ENCODE measurements at regions not wholly inside any gene's neighbourhood (a gene's known extent, or its start where the extent isn't known, plus 50 kb on each side); places are given as distances from the start of the nearest gene placed in this dataset.

- no peak overlapping the region for H3K4me3 ChIP-seq (ENCODE audit: low read depth, low read length)
- DNase-seq (ENCODE audit: low read depth) = no peak
- TF ChIP-seq, protein P1, sequence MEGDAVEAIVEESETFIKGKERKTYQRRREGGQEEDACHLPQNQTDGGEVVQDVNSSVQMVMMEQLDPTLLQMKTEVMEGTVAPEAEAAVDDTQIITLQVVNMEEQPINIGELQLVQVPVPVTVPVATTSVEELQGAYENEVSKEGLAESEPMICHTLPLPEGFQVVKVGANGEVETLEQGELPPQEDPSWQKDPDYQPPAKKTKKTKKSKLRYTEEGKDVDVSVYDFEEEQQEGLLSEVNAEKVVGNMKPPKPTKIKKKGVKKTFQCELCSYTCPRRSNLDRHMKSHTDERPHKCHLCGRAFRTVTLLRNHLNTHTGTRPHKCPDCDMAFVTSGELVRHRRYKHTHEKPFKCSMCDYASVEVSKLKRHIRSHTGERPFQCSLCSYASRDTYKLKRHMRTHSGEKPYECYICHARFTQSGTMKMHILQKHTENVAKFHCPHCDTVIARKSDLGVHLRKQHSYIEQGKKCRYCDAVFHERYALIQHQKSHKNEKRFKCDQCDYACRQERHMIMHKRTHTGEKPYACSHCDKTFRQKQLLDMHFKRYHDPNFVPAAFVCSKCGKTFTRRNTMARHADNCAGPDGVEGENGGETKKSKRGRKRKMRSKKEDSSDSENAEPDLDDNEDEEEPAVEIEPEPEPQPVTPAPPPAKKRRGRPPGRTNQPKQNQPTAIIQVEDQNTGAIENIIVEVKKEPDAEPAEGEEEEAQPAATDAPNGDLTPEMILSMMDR (IDR thresholded peaks at IDR 0.05; ENCODE audit: insufficient read depth, low read depth, low read length, missing control alignments) = no peak
These were observed 230.3 kb upstream of the ECI2 start for GRCh38 chr6:4365686-4366085.

DNA sequence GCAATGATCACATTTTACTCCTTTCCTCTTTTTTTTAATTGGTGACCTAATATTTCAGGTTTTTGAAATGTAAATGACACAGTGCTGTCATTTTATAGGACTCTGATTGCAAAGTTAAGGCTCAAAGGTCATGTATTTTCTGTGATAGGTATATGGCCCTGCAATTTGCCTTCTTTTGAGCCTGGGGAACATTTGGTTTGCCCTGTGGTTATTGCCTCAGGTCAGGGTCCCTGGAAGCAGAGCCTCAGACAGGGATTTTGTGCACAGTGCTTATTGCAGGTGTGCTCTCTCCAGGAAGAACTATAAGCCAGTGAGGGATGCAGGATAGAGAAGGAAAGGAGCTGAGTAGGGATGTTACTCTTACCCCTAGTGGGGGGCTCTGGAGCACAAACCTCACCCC lies 229.3 kb upstream of the ECI2 start:
- TF ChIP-seq, protein P1 (IDR thresholded peaks at IDR 0.05; ENCODE audit: insufficient read depth, low read depth, low read length, missing control alignments) = no peak
- DNase-seq (ENCODE audit: low read depth) = no peak
- no peak overlapping the region for H3K4me3 ChIP-seq (ENCODE audit: low read depth, low read length)

DNA sequence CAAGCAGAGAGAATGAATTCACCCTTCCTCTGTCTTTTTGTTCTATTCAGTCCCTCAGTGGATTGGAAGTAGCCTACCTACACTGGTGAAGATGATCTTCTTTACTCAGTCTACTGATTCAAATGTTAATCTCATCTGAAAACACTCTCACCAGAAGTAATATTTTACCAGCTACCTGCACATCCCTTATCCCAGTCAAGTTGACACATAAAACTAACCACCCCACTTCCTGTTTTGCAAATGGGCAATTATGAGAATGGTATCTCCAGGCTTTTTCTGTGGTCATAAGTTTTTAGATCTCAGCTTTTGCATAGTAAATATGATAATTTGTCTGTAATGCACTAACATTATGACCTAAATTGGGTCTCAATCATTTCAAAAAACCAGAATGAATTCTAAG lies 228.8 kb upstream of the ECI2 start:
- DNase-seq (ENCODE audit: low read depth) = no peak
- no peak overlapping the region for H3K4me3 ChIP-seq (ENCODE audit: low read depth, low read length)
- TF ChIP-seq, protein P1 (IDR thresholded peaks at IDR 0.05; ENCODE audit: insufficient read depth, low read depth, low read length, missing control alignments) = no peak

DNA sequence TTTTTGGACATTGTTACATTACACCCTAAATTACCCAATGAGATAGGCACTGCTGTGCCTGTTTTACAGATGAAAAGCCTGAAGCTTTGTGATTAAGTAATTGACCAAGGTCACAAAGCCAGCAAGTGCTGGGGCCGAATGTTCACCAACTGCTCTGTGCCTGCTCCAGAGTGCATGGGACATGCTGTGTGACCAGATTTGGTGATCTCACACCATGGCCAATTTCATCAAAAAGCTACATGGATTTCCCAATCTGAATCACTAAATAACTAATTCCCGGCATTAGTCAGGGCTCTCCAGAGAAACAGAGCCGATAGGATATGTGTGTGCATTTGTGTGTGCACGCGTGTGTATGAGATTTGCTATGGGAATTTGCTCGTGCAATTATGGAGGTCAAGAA lies 228.3 kb upstream of the ECI2 start:
- DNase-seq (ENCODE audit: low read depth) = no peak
- H3K4me3 ChIP-seq (ENCODE audit: low read depth, low read length) = no peak overlapping the region
- TF ChIP-seq, protein P1 (IDR thresholded peaks at IDR 0.05; ENCODE audit: insufficient read depth, low read depth, low read length, missing control alignments) = no peak

DNA sequence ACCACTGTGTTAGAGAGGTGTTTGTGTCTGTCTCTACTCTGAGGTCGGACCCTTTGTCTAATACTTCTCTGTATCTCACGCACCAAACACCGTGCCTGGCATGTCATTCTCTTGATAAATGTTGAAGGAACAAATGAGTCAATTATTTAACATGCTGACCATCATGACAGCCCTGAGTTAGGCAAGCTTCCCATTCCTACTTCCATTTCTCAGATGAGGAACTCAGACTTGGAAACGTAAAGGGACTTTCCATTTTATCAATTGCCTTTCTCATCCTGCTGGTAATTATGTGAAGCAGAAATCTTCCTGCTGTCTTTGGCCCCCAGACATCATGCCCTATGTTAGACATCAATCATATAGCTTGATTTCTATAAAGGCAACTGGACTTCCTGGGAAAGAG lies 227.0 kb upstream of the ECI2 start:
- H3K4me3 ChIP-seq (ENCODE audit: low read depth, low read length) = no peak overlapping the region
- DNase-seq (ENCODE audit: low read depth) = no peak
- TF ChIP-seq, protein P1 (IDR thresholded peaks at IDR 0.05; ENCODE audit: insufficient read depth, low read depth, low read length, missing control alignments) = no peak

- H3K4me3 ChIP-seq (ENCODE audit: low read depth, low read length) = no peak overlapping the region
- TF ChIP-seq, protein P1 (IDR thresholded peaks at IDR 0.05; ENCODE audit: insufficient read depth, low read depth, low read length, missing control alignments) = no peak
- DNase-seq (ENCODE audit: low read depth) = no peak
These were observed 225.5 kb upstream of the ECI2 start for GRCh38 chr6:4360920-4361319.

- TF ChIP-seq, protein P1 (IDR thresholded peaks at IDR 0.05; ENCODE audit: insufficient read depth, low read depth, low read length, missing control alignments) = no peak
- H3K4me3 ChIP-seq (ENCODE audit: low read depth, low read length) = no peak overlapping the region
These were observed 223.8 kb upstream of the ECI2 start for GRCh38 chr6:4359108-4359730.

More at GRCh38 chr6:4359108-4359730, 223.8 kb upstream of the ECI2 start:
- DNase-seq (ENCODE audit: low read depth) = no peak

Measured in GM12865 (cell line).